IMR-90 (cell line): ENCODE measurements at regions not wholly inside any gene's neighbourhood (a gene's known extent, or its start where the extent isn't known, plus 50 kb on each side); places are given as distances from the start of the nearest gene placed in this dataset.
"Not testable (repeated sequence)": the region's sequence is repeated elsewhere in the genome, so short reads cannot be mapped to it uniquely, and the experiment has no call there.

Experiments
- ATAC-seq: fragments of 200-7000 bp; cut with Tn5 transposase; 2 replicates; pipeline ENCODE4 v1.9.1; 2020; ENCODE audit warnings: low read depth, mild to moderate bottlenecking, moderate library complexity
- BruUV-seq: library from RNA; stranded (reverse); fragments of 400-500 nt; replicated peaks from 2 replicates; lab custom pipeline; 2021; lab: Mats Ljungman, UMichigan
- CTCF ChIA-PET: fragments of 300-600 bp; formaldehyde crosslinking; extraction: SDS; loops from one replicate; lab custom pipeline; 2021; ENCODE audit warnings: antibody characterized with exemption; lab: Yijun Ruan, JAX
- POLR2A ChIA-PET: fragments of 300-600 bp; sonication (Branson Sonifier 250); formaldehyde crosslinking; loops from one replicate; lab custom pipeline; 2022; ENCODE audit warnings: antibody characterized with exemption; ENCODE audit not compliant: unreplicated experiment; lab: Charles Lee
- DNase-seq: peaks from one replicate; pipeline ENCODE4 v3.0.0; 2013
- H2AFZ ChIP-seq: replicated peaks from 2 replicates; pipeline ENCODE3; 2013; ENCODE audit warnings: low read length, mild to moderate bottlenecking; ENCODE audit not compliant: poor library complexity
- H2AK5ac ChIP-seq: 2 replicates; pipeline ENCODE4 v1.6.1; 2013; ENCODE audit warnings: low read depth, low read length, inconsistent platforms
- H2AK9ac ChIP-seq: replicated peaks from 2 replicates; pipeline ENCODE3; 2013; ENCODE audit warnings: mild to moderate bottlenecking, low read depth, low read length, moderate library complexity; ENCODE audit not compliant: poor library complexity
- H2BK120ac ChIP-seq: 2 replicates; pipeline ENCODE4 v1.6.1; 2013; ENCODE audit warnings: low read depth, low read length, inconsistent platforms
- H2BK15ac ChIP-seq: 3 replicates; pipeline ENCODE4 v1.6.1; 2013; ENCODE audit warnings: low read depth, low read length, inconsistent platforms
- H2BK20ac ChIP-seq: 2 replicates; pipeline ENCODE4 v1.6.1; 2013; ENCODE audit warnings: low read depth, mild to moderate bottlenecking, inconsistent platforms, low read length, moderate library complexity
- H2BK5ac ChIP-seq: 2 replicates; pipeline ENCODE4 v1.6.1; 2013; ENCODE audit warnings: mild to moderate bottlenecking, low read depth, low read length, inconsistent platforms; ENCODE audit not compliant: poor library complexity, severe bottlenecking
- H3K14ac ChIP-seq: replicated peaks from 2 replicates; pipeline ENCODE4 v1.6.1; 2013; ENCODE audit warnings: low read depth, low read length, inconsistent platforms
- H3K18ac ChIP-seq: 2 replicates; pipeline ENCODE4 v1.6.1; 2013; ENCODE audit warnings: low read depth, low read length, control low read depth
- H3K23ac ChIP-seq: 2 replicates; pipeline ENCODE4 v1.6.1; 2013; ENCODE audit warnings: low read depth, low read length, inconsistent platforms
- H3K27ac ChIP-seq: 2 replicates; pipeline ENCODE4 v1.5.1; 2013; ENCODE audit warnings: mild to moderate bottlenecking, control low read depth, low read length; ENCODE audit not compliant: insufficient read depth
- H3K27me3 ChIP-seq: 2 replicates; pipeline ENCODE4 v1.6.1; 2013; ENCODE audit warnings: low read length; ENCODE audit not compliant: control insufficient read depth, insufficient read depth
- H3K36me3 ChIP-seq: 2 replicates; pipeline ENCODE4 v1.6.1; 2013; ENCODE audit warnings: low read length, mixed read lengths; ENCODE audit not compliant: control insufficient read depth, insufficient read depth
- H3K4ac ChIP-seq: 2 replicates; pipeline ENCODE4 v1.6.1; 2013; ENCODE audit warnings: low read depth, low read length, inconsistent platforms
- H3K4me1 ChIP-seq: 2 replicates; pipeline ENCODE4 v1.6.1; 2013; ENCODE audit warnings: low read length, mixed read lengths; ENCODE audit not compliant: control insufficient read depth, insufficient read depth
- H3K4me2 ChIP-seq: 2 replicates; pipeline ENCODE4 v1.6.1; 2013; ENCODE audit warnings: low read depth, mild to moderate bottlenecking, control low read depth, low read length, moderate library complexity
- H3K4me3 ChIP-seq: 2 replicates; pipeline ENCODE4 v1.5.1; 2013; ENCODE audit warnings: low read depth, mild to moderate bottlenecking, control low read depth, low read length, moderate library complexity; ENCODE audit not compliant: insufficient read depth
- H3K56ac ChIP-seq: 2 replicates; pipeline ENCODE4 v1.6.1; 2013; ENCODE audit warnings: low read length, inconsistent platforms; ENCODE audit not compliant: insufficient read depth; ENCODE audit errors: extremely low read depth
- H3K79me1 ChIP-seq, 2 experiments: 2 replicates each; pipeline ENCODE4 v1.6.1; 2013; ENCODE audit warnings: low read length in 2 of 2, inconsistent platforms in 1 of 2, low read depth in 1 of 2
- H3K9ac ChIP-seq: 2 replicates; pipeline ENCODE4 v1.6.1; 2013; ENCODE audit warnings: low read depth, low read length, control low read depth
- H3K9me1 ChIP-seq: 2 replicates; pipeline ENCODE4 v1.6.1; 2013; ENCODE audit warnings: low read length, inconsistent platforms; ENCODE audit not compliant: insufficient read depth
- H3K9me3 ChIP-seq: 2 replicates; pipeline ENCODE4 v1.6.1; 2013; ENCODE audit warnings: low read length; ENCODE audit not compliant: control insufficient read depth, insufficient read depth
- H4K20me1 ChIP-seq: 2 replicates; pipeline ENCODE4 v1.6.1; 2013; ENCODE audit warnings: low read length, inconsistent platforms; ENCODE audit not compliant: insufficient read depth
- H4K5ac ChIP-seq: 2 replicates; pipeline ENCODE4 v1.6.1; 2013; ENCODE audit warnings: mild to moderate bottlenecking, low read depth, low read length, control low read depth
- H4K8ac ChIP-seq, 2 experiments: 2 replicates each; pipeline ENCODE4 v1.6.1; 2013; ENCODE audit warnings: low read depth in 2 of 2, low read length in 2 of 2, control low read depth in 1 of 2, inconsistent platforms in 1 of 2
- H4K91ac ChIP-seq: 2 replicates; pipeline ENCODE4 v1.6.1; 2013; ENCODE audit warnings: low read depth, low read length, inconsistent platforms; ENCODE audit not compliant: insufficient read depth
- RAD21 ChIP-seq: IDR thresholded peaks from 2 replicates; pipeline ENCODE4 v1.6.1; 2012; ENCODE audit warnings: low read length, improper control_type of control experiment
- WGBS, 2 experiments: methylation state at CpG; one replicate each; pipeline versions ENCODE4 v1.1.5 to v1.1.7; 2013; ENCODE audit warnings: missing lambda C conversion rate in 2 of 2; ENCODE audit not compliant: insufficient read length in 1 of 2; ENCODE audit errors: extremely low coverage in 2 of 2; 5-methylcytosine and 5-hydroxymethylcytosine counted together
- dilution Hi-C: fragments of 300-500 bp; cut with HindIII; formaldehyde crosslinking; loops from one replicate; pipeline ENCODE4 v1.14.3; 2018; ENCODE audit warnings: low sequenced_read_pairs; ENCODE audit not compliant: unreplicated experiment
- in situ Hi-C: fragments of 300-500 bp; cut with MboI; formaldehyde crosslinking; loops from 3 replicates; pipeline ENCODE4 v1.14.3; 2019; ENCODE audit warnings: low sequenced_read_pairs, inconsistent platforms, mixed read lengths
- intact Hi-C: fragments of 100-400 bp; cut with micrococcal nuclease; formaldehyde crosslinking; loops from 2 replicates; pipeline ENCODE4 v1.10.0; 2022
- TF ChIP-seq, protein P1 (sequence below): conservative IDR thresholded peaks from 2 replicates; pipeline ENCODE4 v1.5.1; 2012; ENCODE audit warnings: mild to moderate bottlenecking, low read depth, low read length, improper control_type of control experiment

DNA sequence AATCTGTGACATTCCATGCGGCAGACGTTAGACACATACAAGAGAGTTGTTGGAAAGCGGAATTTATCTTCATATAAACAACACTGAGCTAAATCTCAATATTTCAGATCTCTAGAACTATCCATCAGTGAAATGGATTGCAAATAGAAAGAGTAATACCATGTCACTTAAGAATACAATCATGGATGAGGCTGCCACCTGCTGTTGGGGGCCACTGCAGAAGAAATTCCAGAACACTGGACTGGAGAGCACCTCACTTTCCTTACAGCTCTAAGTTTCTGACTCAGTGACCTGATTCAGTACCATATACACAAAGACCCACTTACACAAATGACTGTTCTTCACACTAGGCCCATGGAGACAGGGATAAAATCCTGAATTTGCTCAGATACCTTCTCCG lies 75.1 kb upstream of the TP53BP2 start:
- dilution Hi-C loops = not testable (repeated sequence)

DNA sequence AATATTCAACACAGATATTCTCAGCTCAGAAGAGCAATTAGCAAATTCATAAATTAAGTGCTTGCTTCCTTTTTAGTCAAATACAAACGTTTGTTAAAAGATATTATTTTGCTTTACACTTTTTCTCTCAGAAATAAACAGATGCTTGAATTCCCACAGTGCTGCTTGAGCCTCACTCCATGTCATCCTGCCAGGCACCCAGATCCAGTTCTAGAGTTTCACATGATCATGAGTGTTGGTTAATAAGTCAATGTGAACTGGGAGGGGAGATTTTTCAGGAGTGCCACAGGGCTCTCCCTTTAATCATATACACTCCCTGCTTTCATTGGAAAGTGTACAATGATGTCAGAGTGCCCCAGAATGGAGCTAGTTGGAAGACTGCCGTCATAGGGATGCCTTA lies 69.7 kb upstream of the TP53BP2 start:
- intact Hi-C loops, H3K79me1 ChIP-seq, H2BK15ac ChIP-seq, H4K91ac ChIP-seq, H3K4me1 ChIP-seq, dilution Hi-C loops, H4K5ac ChIP-seq, H3K14ac ChIP-seq, H3K18ac ChIP-seq, H3K27me3 ChIP-seq, H3K4me3 ChIP-seq, in situ Hi-C loops, H3K4ac ChIP-seq, ATAC-seq, H2AK5ac ChIP-seq, H2AFZ ChIP-seq, H3K56ac ChIP-seq, BruUV-seq, H3K36me3 ChIP-seq, H3K27ac ChIP-seq, H4K8ac ChIP-seq, H3K9ac ChIP-seq, H2BK120ac ChIP-seq, H2BK5ac ChIP-seq, H4K20me1 ChIP-seq, H3K23ac ChIP-seq, H3K4me2 ChIP-seq, CTCF ChIA-PET, POLR2A ChIA-PET, H2AK9ac ChIP-seq, H3K9me1 ChIP-seq, H3K9me3 ChIP-seq, H2BK20ac ChIP-seq, DNase-seq: not testable (repeated sequence)
- no CpG with 5 or more reads among the region's 2 CpGs for WGBS, 2 experiments

More for the DNA sequence above, 75.1 kb upstream of the TP53BP2 start:
- H2BK120ac ChIP-seq, BruUV-seq, H3K27ac ChIP-seq, in situ Hi-C loops, H2AK5ac ChIP-seq, H2BK20ac ChIP-seq, H3K36me3 ChIP-seq, H3K4me2 ChIP-seq, H4K5ac ChIP-seq, H3K4me1 ChIP-seq, H3K79me1 ChIP-seq, H3K9me1 ChIP-seq, H4K8ac ChIP-seq, ATAC-seq, POLR2A ChIA-PET, H3K23ac ChIP-seq, H2AK9ac ChIP-seq, H3K14ac ChIP-seq, H3K27me3 ChIP-seq, H4K20me1 ChIP-seq, intact Hi-C loops, H3K9ac ChIP-seq, H2BK5ac ChIP-seq, CTCF ChIA-PET, H3K56ac ChIP-seq, H3K18ac ChIP-seq, H2BK15ac ChIP-seq, DNase-seq, H3K4ac ChIP-seq, H4K91ac ChIP-seq, H2AFZ ChIP-seq, H3K4me3 ChIP-seq, H3K9me3 ChIP-seq: not testable (repeated sequence)
- no CpG with 5 or more reads among the region's 4 CpGs for WGBS, 2 experiments
- 0 out of 2 replicates have a peak, but pooled peaks have one; percentile 17 for TF ChIP-seq RAD21
- TF ChIP-seq, protein P1, sequence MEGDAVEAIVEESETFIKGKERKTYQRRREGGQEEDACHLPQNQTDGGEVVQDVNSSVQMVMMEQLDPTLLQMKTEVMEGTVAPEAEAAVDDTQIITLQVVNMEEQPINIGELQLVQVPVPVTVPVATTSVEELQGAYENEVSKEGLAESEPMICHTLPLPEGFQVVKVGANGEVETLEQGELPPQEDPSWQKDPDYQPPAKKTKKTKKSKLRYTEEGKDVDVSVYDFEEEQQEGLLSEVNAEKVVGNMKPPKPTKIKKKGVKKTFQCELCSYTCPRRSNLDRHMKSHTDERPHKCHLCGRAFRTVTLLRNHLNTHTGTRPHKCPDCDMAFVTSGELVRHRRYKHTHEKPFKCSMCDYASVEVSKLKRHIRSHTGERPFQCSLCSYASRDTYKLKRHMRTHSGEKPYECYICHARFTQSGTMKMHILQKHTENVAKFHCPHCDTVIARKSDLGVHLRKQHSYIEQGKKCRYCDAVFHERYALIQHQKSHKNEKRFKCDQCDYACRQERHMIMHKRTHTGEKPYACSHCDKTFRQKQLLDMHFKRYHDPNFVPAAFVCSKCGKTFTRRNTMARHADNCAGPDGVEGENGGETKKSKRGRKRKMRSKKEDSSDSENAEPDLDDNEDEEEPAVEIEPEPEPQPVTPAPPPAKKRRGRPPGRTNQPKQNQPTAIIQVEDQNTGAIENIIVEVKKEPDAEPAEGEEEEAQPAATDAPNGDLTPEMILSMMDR = peak; percentile 13; the same call in 1 of the 2 replicates
